Transverse colon (tissue), 4 donors: ENCODE measurements at regions not wholly inside any gene's neighbourhood (a gene's known extent, or its start where the extent isn't known, plus 50 kb on each side); places are given as distances from the start of the nearest gene placed in this dataset.
"Not testable (repeated sequence)": the region's sequence is repeated elsewhere in the genome, so short reads cannot be mapped to it uniquely, and the experiment has no call there.

Source experiments
- DNase-seq: peaks from one replicate; pipeline ENCODE4 v3.0.0-alpha.2; 2019
- H3K27ac ChIP-seq, 4 donors: fragments of 200-600 bp; sonication (generic); 2 replicates each; pipeline ENCODE4 v1.5.1; 2016 to 2018; ENCODE audit warnings: inconsistent platforms in 4 of 4
- H3K27me3 ChIP-seq: fragments of 200-600 bp; sonication (generic); 2 replicates; pipeline ENCODE4 v1.5.1; 2017; ENCODE audit warnings: inconsistent platforms
- H3K36me3 ChIP-seq, 4 donors: fragments of 200-600 bp; sonication (generic); 2 replicates each; pipeline ENCODE4 v1.5.1; 2017 to 2019; ENCODE audit warnings: inconsistent platforms in 4 of 4
- H3K4me1 ChIP-seq, 4 donors: fragments of 200-600 bp; sonication (generic); 2 replicates each; pipeline ENCODE4 v1.5.1; 2017 to 2020; ENCODE audit warnings: inconsistent platforms in 4 of 4
- H3K4me3 ChIP-seq, 4 donors: fragments of 200-600 bp; sonication (generic); 1 replicate in 1 of 4; 2 replicates in 3 of 4; pipeline versions ENCODE4 v1.5.1 to v1.6.1; 2017 to 2019; ENCODE audit warnings: inconsistent platforms in 4 of 4
- H3K9me3 ChIP-seq, 2 donors: fragments of 200-600 bp; sonication (generic); 2 replicates each; pipeline ENCODE4 v1.5.1; 2017 to 2019; ENCODE audit warnings: inconsistent platforms in 2 of 2
- CTCF ChIP-seq, 5 experiments: fragments of 200-600 bp in 3 of 5; fragments of 450-650 bp in 2 of 5; sonication (generic) in 3 of 5; IDR thresholded peaks; 1 replicate in 2 of 5; 2 replicates in 3 of 5; pipeline ENCODE4 v1.5.1; 2016 to 2017; ENCODE audit warnings: antibody characterized with exemption in 5 of 5, inconsistent platforms in 3 of 5, mild to moderate bottlenecking in 2 of 5, moderate library complexity in 1 of 5
- EP300 ChIP-seq: sonication (generic); formaldehyde crosslinking; IDR thresholded peaks from one replicate; pipeline ENCODE4 v1.6.1; 2017; ENCODE audit warnings: antibody characterized with exemption, low read depth
- POLR2A ChIP-seq: fragments of 450-650 bp; IDR thresholded peaks from one replicate; pipeline ENCODE4 v1.6.1; 2016; ENCODE audit warnings: antibody characterized with exemption, mild to moderate bottlenecking, moderate library complexity
- POLR2AphosphoS5 ChIP-seq, 3 donors: sonication (generic); formaldehyde crosslinking; IDR thresholded peaks; one replicate each; pipeline ENCODE4 v1.6.1; 2016; ENCODE audit warnings: antibody characterized with exemption in 3 of 3
- WGBS, 2 donors: methylation state at CpG; one replicate each; pipeline ENCODE4 v1.1.5; 2018; ENCODE audit warnings: low coverage in 1 of 2; 5-methylcytosine and 5-hydroxymethylcytosine counted together
- in situ Hi-C, 4 donors: fragments of 200-750 bp; cut with MboI; loops; one replicate each; pipeline versions ENCODE4 v1.15.0 to v1.15.1; 2017; ENCODE audit warnings: low sequenced_read_pairs in 3 of 4, low pct_ligation_motif_present in 1 of 4, low pct_unique_long_range_greater_than_20kb in 1 of 4
- intact Hi-C: fragments of 100-400 bp; cut with DNase I; formaldehyde crosslinking; loops from one replicate; pipeline ENCODE4 v1.15.1; 2023; ENCODE audit warnings: low total_unique reads

DNA sequence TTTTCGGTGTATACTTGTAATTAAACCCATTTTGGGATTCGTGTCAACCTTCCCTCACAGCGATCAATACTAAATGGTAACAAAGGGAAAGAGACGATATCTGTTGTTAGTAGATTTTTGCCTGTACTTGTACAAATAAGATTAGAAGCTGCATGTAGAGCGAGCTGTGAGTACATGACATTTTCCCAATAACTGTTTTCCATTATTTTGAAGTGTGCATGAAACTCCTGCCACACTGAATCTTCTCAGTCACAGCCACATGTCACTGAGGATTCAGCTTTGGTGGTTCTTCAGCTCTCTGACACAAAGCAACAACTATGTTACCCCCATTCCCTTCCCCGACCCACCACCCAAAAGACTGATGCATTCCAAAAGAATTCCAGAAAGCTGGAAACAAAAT is 685.6 kb downstream of the EFNA5 start:
- no peaks in the 10 kb centered on the region for H3K27me3 ChIP-seq
- TF ChIP-seq CTCF (IDR thresholded peaks at IDR 0.05) (no peak), POLR2AphosphoS5 (IDR thresholded peaks at IDR 0.05) (no peak), EP300 (no peak)
- no peak overlapping the region for H3K27ac ChIP-seq
- no peaks in the 10 kb centered on the region for H3K4me1 ChIP-seq
- in situ Hi-C loops (no loop called here), intact Hi-C loops (no loop called here)
- H3K9me3 ChIP-seq = no peaks in the 10 kb centered on the region
- 70 to 79% methylated on average over 5 to 6 of the region's 6 CpGs for WGBS, 2 donors
- DNase-seq = no peak
- H3K4me3 ChIP-seq = no peak overlapping the region
- H3K36me3 ChIP-seq = no peaks in the 10 kb centered on the region

- DNase-seq, in situ Hi-C loops, H3K4me1 ChIP-seq, H3K27ac ChIP-seq, H3K9me3 ChIP-seq, H3K4me3 ChIP-seq, intact Hi-C loops, H3K36me3 ChIP-seq, H3K27me3 ChIP-seq: not testable (repeated sequence)
- WGBS, 2 donors = 89 to 90% methylated on average over 8 to 11 of the region's 11 CpGs
Measured at GRCh38 chr5:106979178-106979577, 691.6 kb downstream of the EFNA5 start.

DNA sequence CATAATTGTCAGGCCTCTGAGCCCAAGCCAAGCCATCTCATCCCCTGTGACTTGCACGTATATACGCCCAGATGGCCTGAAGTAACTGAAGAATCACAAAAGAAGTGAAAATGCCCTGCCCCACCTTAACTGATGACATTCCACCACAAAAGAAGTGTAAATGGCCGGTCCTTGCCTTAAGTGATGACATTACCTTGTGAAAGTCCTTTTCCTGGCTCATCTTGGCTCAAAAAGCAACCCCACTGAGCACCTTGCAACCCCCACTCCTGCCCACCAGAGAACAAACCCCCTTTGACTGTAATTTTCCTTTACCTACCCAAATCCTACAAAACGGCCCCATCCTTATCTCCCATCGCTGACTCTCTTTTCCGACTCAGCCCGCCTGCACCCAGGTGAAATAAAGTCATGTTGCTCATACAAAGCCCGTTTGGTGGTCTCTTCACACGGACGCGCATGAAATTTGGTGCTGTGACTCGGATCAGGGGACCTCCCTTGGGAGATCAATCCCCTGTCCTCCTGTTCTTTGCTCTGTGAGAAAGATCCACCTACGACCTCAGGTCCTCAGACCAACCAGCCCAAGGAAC is 692.1 kb downstream of the EFNA5 start:
- H3K36me3 ChIP-seq, intact Hi-C loops, H3K27me3 ChIP-seq, H3K4me3 ChIP-seq, H3K4me1 ChIP-seq, H3K27ac ChIP-seq, DNase-seq, in situ Hi-C loops, H3K9me3 ChIP-seq: not testable (repeated sequence)
- WGBS, 2 donors = 89 to 100% methylated on average over 3 to 13 of the region's 13 CpGs

- in situ Hi-C loops = no loop called here
- H3K4me1 ChIP-seq = no peaks in the 10 kb centered on the region
- no peak for DNase-seq
Measured at GRCh38 chr5:106976363-106976762, 694.4 kb downstream of the EFNA5 start.

GRCh38 chr5:106974272-106974671 is 696.5 kb downstream of the EFNA5 start:
- DNase-seq = no peak
- TF ChIP-seq EP300 (no peak), POLR2AphosphoS5 (IDR thresholded peaks at IDR 0.05) (no peak), POLR2A (no peak), CTCF (IDR thresholded peaks at IDR 0.05) (no peak)
- Histone ChIP-seq H3K27me3 (no peaks in the 10 kb centered on the region), H3K4me1 (no peaks in the 10 kb centered on the region), H3K36me3 (no peaks in the 10 kb centered on the region), H3K27ac (no peak overlapping the region), H3K9me3 (no peaks in the 10 kb centered on the region), H3K4me3 (no peak overlapping the region)
- in situ Hi-C loops = loop anchor here in 1 of 4 donors (25.0 kb wide), 1 partner anchor 638 kb away; no protein-coding TSS in a partner anchor
- WGBS, 2 donors = 60 to 70% methylated on average over 2 of the region's 2 CpGs
- intact Hi-C loops = no loop called here

More at GRCh38 chr5:106976363-106976762, 694.4 kb downstream of the EFNA5 start:
- H3K27me3 ChIP-seq = no peaks in the 10 kb centered on the region
- H3K27ac ChIP-seq = no peak overlapping the region
- TF ChIP-seq CTCF (IDR thresholded peaks at IDR 0.05) = no peak
- no peak for TF ChIP-seq POLR2A
- no peak for TF ChIP-seq POLR2AphosphoS5 (IDR thresholded peaks at IDR 0.05)
- no peak for TF ChIP-seq EP300
- no peaks in the 10 kb centered on the region for H3K9me3 ChIP-seq
- no peak overlapping the region for H3K4me3 ChIP-seq
- H3K36me3 ChIP-seq = no peaks in the 10 kb centered on the region
- intact Hi-C loops = no loop called here
- WGBS, 2 donors = 74 to 82% methylated on average over 3 of the region's 3 CpGs
